ENCODE measurements at regions not wholly inside any gene's neighbourhood (a gene's known extent, or its start where the extent isn't known, plus 50 kb on each side); places are given as distances from the start of the nearest gene placed in this dataset.
A peak's percentile ranks its signal among the peaks of the same experiment; 100 is the strongest.

DNA sequence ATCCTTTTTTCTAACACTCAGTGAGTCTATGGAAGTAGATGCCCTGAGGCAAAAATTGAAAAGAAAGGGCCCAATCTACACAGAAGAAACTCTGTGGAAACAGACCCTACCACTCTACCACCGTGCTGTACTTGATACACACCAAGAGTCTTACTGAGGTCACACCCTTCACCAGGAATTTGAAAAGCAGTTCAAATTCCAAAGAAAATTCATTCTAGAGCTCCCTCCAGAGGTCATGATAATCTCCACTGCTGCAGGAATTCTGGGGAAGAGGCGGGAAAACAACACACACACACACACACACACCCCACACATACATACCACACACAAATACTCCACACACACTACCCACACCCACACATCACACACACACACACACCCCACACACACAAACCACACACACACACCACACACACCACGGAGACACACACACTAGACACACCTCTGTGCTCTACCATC, 336.8 kb downstream of the HDGFL1 start:
- Histone ChIP-seq H2AK9ac (replicated peaks; ENCODE audit: low read depth, low read length, poor library complexity) (no peak overlapping the region), H3K9ac (ENCODE audit: low read depth, low read length) (no peak overlapping the region), H4K8ac (ENCODE audit: low read depth in 2 of 2, low read length in 2 of 2) (peak overlapping the region in 1 of 2 experiments; percentile 50; a peak in 1 of 4 replicates), H3K4ac (ENCODE audit: low read depth, low read length) (peak overlapping the region; percentile 58), H2AK5ac (ENCODE audit: low read depth, low read length) (peak overlapping the region; percentile 92), H2BK15ac (ENCODE audit: low read depth, low read length) (no peak overlapping the region), H4K91ac (ENCODE audit: insufficient read depth, low read depth, low read length) (0 out of 2 replicates have a peak overlapping the region, but pooled peaks have one; percentile 47), H3K27ac (ENCODE audit: insufficient read depth, low read length) (no peak overlapping the region), H3K4me2 (ENCODE audit: low read depth, low read length) (no peak overlapping the region), H3K56ac (ENCODE audit: extremely low read depth, insufficient read depth, low read length) (no peak overlapping the region), H2BK5ac (ENCODE audit: low read depth, low read length, poor library complexity, severe bottlenecking) (peak overlapping the region; percentile 91), H3K36me3 (ENCODE audit: control insufficient read depth, insufficient read depth, low read length) (no peaks in the 10 kb centered on the region), H3K4me3 (ENCODE audit: insufficient read depth, low read depth, low read length) (no peak overlapping the region), H3K4me1 (ENCODE audit: control insufficient read depth, insufficient read depth, low read length) (no peaks in the 10 kb centered on the region), H2BK20ac (ENCODE audit: low read depth, low read length) (peak overlapping the region; percentile 57; the same call in 1 of the 2 replicates), H3K18ac (ENCODE audit: low read depth, low read length) (peak overlapping the region; percentile 4; the same call in 1 of the 2 replicates), H2AFZ (replicated peaks; ENCODE audit: low read length, poor library complexity) (peak overlapping the region; percentile 16), H2BK120ac (ENCODE audit: low read depth, low read length) (peak overlapping the region; percentile 24; the same call in 1 of the 2 replicates), H3K9me3 (ENCODE audit: control insufficient read depth, insufficient read depth, low read length) (no peaks in the 10 kb centered on the region), H4K5ac (ENCODE audit: low read depth, low read length) (peak overlapping the region; percentile 58; the same call in 1 of the 2 replicates), H3K79me1 (ENCODE audit: low read depth in 1 of 2, low read length in 2 of 2) (no peaks in the 10 kb centered on the region), H3K23ac (ENCODE audit: low read depth, low read length) (no peak overlapping the region), H3K14ac (replicated peaks; ENCODE audit: low read depth, low read length) (peak overlapping the region; percentile 74), H3K27me3 (ENCODE audit: control insufficient read depth, insufficient read depth, low read length) (no peaks in the 10 kb centered on the region), H4K20me1 (ENCODE audit: insufficient read depth, low read length) (no peaks in the 10 kb centered on the region), H3K9me1 (ENCODE audit: insufficient read depth, low read length) (peaks cover 3% of the 10 kb centered on the region; the same call in 1 of the 2 replicates)
- ATAC-seq (ENCODE audit: low read depth), result peak; percentile 51
- TF ChIP-seq RAD21 (IDR thresholded peaks at IDR 0.05; ENCODE audit: low read length) (peak; percentile 41), POLR2A (IDR thresholded peaks at IDR 0.05; ENCODE audit: low read depth, low read length) (no peak), FOS (IDR thresholded peaks at IDR 0.05; ENCODE audit: low read depth, low read length) (no peak), NFE2L2 (IDR thresholded peaks at IDR 0.05; ENCODE audit: low read depth, low read length) (no peak), CEBPB (IDR thresholded peaks at IDR 0.05; ENCODE audit: low read depth, low read length) (no peak), RCOR1 (IDR thresholded peaks at IDR 0.05; ENCODE audit: insufficient replicate concordance, low read length) (no peak), BHLHE40 (IDR thresholded peaks at IDR 0.05; ENCODE audit: low read depth, low read length) (no peak), MXI1 (IDR thresholded peaks at IDR 0.05; ENCODE audit: borderline replicate concordance, low read depth, low read length) (no peak), MAZ (IDR thresholded peaks at IDR 0.05; ENCODE audit: borderline replicate concordance, low read depth, low read length) (no peak), SMC3 (IDR thresholded peaks at IDR 0.05; ENCODE audit: low read depth, low read length) (no peak; the same call in 1 of the 2 replicates), RFX5 (IDR thresholded peaks at IDR 0.05; ENCODE audit: low read depth, low read length) (no peak), CHD1 (IDR thresholded peaks at IDR 0.05; ENCODE audit: low read depth, low read length) (no peak)
- TF ChIP-seq, protein P1, sequence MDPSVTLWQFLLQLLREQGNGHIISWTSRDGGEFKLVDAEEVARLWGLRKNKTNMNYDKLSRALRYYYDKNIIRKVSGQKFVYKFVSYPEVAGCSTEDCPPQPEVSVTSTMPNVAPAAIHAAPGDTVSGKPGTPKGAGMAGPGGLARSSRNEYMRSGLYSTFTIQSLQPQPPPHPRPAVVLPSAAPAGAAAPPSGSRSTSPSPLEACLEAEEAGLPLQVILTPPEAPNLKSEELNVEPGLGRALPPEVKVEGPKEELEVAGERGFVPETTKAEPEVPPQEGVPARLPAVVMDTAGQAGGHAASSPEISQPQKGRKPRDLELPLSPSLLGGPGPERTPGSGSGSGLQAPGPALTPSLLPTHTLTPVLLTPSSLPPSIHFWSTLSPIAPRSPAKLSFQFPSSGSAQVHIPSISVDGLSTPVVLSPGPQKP (IDR thresholded peaks at IDR 0.05; ENCODE audit: borderline replicate concordance, low read depth, low read length), result no peak
- TF ChIP-seq, protein P2, sequence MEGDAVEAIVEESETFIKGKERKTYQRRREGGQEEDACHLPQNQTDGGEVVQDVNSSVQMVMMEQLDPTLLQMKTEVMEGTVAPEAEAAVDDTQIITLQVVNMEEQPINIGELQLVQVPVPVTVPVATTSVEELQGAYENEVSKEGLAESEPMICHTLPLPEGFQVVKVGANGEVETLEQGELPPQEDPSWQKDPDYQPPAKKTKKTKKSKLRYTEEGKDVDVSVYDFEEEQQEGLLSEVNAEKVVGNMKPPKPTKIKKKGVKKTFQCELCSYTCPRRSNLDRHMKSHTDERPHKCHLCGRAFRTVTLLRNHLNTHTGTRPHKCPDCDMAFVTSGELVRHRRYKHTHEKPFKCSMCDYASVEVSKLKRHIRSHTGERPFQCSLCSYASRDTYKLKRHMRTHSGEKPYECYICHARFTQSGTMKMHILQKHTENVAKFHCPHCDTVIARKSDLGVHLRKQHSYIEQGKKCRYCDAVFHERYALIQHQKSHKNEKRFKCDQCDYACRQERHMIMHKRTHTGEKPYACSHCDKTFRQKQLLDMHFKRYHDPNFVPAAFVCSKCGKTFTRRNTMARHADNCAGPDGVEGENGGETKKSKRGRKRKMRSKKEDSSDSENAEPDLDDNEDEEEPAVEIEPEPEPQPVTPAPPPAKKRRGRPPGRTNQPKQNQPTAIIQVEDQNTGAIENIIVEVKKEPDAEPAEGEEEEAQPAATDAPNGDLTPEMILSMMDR (conservative IDR thresholded peaks at IDR 0.05; ENCODE audit: low read depth, low read length), result peak; percentile 40
- TF ChIP-seq, protein P3, sequence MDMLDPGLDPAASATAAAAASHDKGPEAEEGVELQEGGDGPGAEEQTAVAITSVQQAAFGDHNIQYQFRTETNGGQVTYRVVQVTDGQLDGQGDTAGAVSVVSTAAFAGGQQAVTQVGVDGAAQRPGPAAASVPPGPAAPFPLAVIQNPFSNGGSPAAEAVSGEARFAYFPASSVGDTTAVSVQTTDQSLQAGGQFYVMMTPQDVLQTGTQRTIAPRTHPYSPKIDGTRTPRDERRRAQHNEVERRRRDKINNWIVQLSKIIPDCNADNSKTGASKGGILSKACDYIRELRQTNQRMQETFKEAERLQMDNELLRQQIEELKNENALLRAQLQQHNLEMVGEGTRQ (IDR thresholded peaks at IDR 0.05; ENCODE audit: low read depth, low read length), result no peak
- in situ Hi-C loops (cut with MboI; ENCODE audit: low sequenced_read_pairs), result no loop called here
- no TSS peak for BruUV-seq (replicated peaks)
- no peak for DNase-seq
- 71% methylated on average over 1 of the region's 3 CpGs; no CpG with 5 or more reads in 1 of the 2 experiments for WGBS, 2 experiments (ENCODE audit: extremely low coverage in 2 of 2, insufficient read length in 1 of 2)
- intact Hi-C loops (cut with micrococcal nuclease), result no loop called here
- dilution Hi-C loops (cut with HindIII; ENCODE audit: low sequenced_read_pairs, unreplicated experiment), result no loop called here
- ChIA-PET POLR2A (ENCODE audit: unreplicated experiment) (no interaction called here), CTCF (interaction anchor here (0.6 to 1.9 kb wide), 3 partner anchors 14 to 585 kb away, joined by 3 to 7 read pairs (median 3); no protein-coding TSS in a partner anchor)
